Neural crest cell (in vitro differentiated cells): ENCODE measurements at regions not wholly inside any gene's neighbourhood (a gene's known extent, or its start where the extent isn't known, plus 50 kb on each side); places are given as distances from the start of the nearest gene placed in this dataset.
A peak's percentile ranks its signal among the peaks of the same experiment; 100 is the strongest.

Experiments
- DNase-seq: peaks from one replicate; pipeline ENCODE4 v3.0.0; 2021; ENCODE audit warnings: low read depth, mixed read lengths, low spot score
- H3K27ac Mint-ChIP-seq: one replicate; pipeline ENCODE4 v1.8.0; 2021; ENCODE audit warnings: mild to moderate bottlenecking, mixed read lengths; ENCODE audit not compliant: unreplicated experiment
- H3K27me3 Mint-ChIP-seq: 2 replicates; pipeline ENCODE4 v1.8.0; 2021; ENCODE audit warnings: low read depth, mild to moderate bottlenecking, mixed read lengths
- H3K36me3 Mint-ChIP-seq: 2 replicates; pipeline ENCODE4 v1.8.0; 2021; ENCODE audit warnings: low read depth, mild to moderate bottlenecking, mixed read lengths
- H3K4me1 Mint-ChIP-seq: 2 replicates; pipeline ENCODE4 v1.8.0; 2021; ENCODE audit warnings: mixed read lengths
- H3K4me3 Mint-ChIP-seq: one replicate; pipeline ENCODE4 v1.8.0; 2021; ENCODE audit warnings: mild to moderate bottlenecking, mixed read lengths
- H3K9me3 Mint-ChIP-seq: 2 replicates; pipeline ENCODE4 v1.8.0; 2021; ENCODE audit warnings: mixed read lengths
- CTCF ChIP-seq: fragments of 200-600 bp; sonication (generic); conservative IDR thresholded peaks from 2 replicates; pipeline ENCODE4 v1.5.0; 2021; ENCODE audit warnings: antibody characterized with exemption, mild to moderate bottlenecking

DNA sequence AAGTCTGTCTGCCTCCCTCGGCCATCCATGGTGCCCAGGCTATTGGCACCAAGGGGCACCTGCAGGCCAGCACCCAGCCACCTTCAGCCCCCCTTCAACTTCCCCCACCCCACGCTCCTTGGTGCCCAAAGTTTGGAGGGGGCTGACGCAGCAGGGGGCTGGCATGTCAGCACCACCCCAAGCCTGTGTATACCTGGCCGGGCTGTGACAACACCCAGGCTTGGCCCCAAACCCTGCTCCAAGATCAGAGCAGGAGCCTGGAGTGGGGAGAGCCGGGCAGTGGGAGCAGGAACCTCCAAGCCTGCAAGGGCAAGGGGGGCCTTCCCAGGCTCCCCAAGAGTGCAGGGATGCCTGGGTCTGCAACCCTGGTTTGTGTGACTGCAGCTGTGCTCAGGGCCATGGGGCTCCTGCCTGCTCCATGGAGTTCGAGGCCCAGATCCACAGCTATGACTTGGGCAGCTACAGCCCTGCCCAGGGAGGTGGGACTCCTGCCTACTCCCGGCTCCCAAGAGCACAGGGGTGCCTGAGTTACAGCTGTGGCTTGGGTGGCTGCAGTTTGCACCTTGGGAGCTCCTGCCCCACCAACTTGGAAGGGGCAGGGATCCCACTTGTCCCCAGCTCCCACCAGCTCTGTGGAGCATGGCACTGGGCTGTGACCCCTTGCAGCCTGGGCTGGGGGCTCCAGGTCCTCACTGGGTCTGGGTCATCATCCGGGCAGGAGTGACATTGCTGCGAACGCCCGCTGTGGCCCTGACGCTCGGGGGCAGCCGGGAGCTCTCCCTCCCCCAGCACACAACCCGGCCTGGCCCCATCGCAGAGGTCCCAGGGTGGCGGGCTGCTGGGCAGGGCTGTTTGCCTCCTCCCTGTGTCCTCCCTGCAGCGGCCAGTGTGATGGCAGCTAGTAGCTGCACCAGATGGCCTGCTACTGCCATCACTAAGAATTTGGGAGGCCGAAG lies 175.5 kb upstream of the SDK2 start:
- no peak for DNase-seq
- H3K27me3 Mint-ChIP-seq, result peaks cover 3% of the 10 kb centered on the region

DNA sequence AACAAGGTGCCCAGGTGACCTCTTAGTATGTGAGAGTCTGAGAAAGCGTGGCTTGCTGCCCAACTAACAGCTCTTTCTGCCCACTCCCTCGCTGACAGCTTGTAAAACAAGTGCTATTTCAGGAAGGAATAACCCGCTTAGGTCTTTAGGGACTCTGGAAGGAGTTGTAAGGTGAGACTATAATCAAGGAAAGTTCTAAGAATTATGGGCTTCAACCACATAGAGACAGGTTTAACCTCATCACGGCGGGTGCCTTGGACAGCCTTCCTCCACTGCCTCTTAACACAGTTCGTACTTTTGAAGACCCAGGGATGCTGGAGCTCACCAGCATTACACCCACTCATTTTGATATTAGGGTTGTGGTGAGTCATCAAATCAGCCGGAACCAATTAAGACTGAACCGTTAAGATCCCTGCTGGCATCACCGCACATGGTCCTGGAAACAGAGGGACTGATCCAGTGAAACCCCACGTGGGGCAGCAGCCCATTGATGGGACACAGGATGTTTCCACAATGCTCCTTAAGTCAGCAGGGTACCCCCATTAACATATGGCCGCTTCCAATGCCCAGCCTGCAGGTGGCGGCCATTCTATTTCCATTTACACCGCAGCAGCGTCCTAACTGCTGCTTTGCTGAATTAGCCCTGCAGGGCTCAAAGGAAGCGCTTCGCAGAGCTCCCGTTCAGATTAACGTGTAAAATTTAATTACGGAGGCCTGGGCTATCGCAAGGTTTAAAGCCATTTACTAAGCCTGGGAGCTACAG lies 176.6 kb upstream of the SDK2 start:
- Mint-ChIP-seq H3K27ac (no peak overlapping the region), H3K9me3 (peaks cover 5% of the 10 kb centered on the region), H3K27me3 (peaks cover 3% of the 10 kb centered on the region), H3K4me1 (peaks cover 15% of the 10 kb centered on the region), H3K4me3 (no peak overlapping the region), H3K36me3 (peaks cover 4% of the 10 kb centered on the region)
- peak; percentile 18 for DNase-seq
- peak; percentile 50 for TF ChIP-seq CTCF

More for the DNA sequence above, 175.5 kb upstream of the SDK2 start:
- Mint-ChIP-seq H3K36me3 (peaks cover 4% of the 10 kb centered on the region), H3K4me3 (no peak overlapping the region), H3K9me3 (peaks cover 5% of the 10 kb centered on the region), H3K4me1 (peaks cover 15% of the 10 kb centered on the region), H3K27ac (no peak overlapping the region)
- TF ChIP-seq CTCF, result no peak

DNA sequence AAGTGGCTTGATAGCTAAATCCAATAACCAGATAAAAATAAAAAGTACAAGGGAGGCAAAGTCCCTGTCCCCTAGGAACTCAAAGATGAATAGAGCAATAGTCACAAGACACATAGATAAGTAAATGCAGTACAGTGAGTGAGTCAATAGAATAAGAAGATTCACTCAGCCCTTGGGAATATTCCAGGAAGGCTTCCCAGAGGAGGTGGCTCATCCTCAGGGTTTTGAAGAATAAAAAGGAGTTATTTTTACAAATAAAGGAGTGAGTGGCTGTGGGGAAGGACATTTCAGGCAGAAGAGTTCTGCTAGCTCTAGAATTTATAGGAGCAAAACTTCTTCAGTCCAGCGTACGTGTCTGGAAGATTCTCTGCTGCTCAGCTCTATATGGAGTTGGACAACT lies 177.4 kb upstream of the SDK2 start:
- peaks cover 4% of the 10 kb centered on the region for H3K36me3 Mint-ChIP-seq
- peaks cover 3% of the 10 kb centered on the region for H3K27me3 Mint-ChIP-seq
- peaks cover 5% of the 10 kb centered on the region for H3K9me3 Mint-ChIP-seq
- DNase-seq, result no peak
- H3K4me3 Mint-ChIP-seq, result no peak overlapping the region
- no peak for TF ChIP-seq CTCF
- H3K4me1 Mint-ChIP-seq, result peaks cover 15% of the 10 kb centered on the region
- no peak overlapping the region for H3K27ac Mint-ChIP-seq

DNA sequence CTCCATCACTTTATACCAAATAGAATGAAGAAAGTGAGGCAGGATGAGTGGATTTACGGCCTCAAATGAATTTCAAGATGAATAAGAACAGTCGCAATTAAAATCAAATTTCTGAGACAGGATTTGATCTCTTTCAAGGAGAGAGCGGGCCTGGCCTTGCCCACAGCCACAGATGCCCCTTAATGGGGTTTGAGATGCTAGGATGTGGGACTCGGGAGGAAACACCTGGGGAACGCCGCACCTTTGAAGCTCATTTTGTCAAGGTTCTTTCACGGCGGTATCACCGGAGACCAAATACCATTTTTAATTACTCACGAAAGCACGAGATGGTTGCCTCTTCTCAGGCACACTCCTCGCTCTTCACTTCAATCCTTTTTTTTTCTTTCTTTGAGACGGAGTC lies 178.1 kb upstream of the SDK2 start:
- Mint-ChIP-seq H3K9me3 (peaks cover 5% of the 10 kb centered on the region), H3K36me3 (peaks cover 4% of the 10 kb centered on the region), H3K4me1 (peaks cover 20% of the 10 kb centered on the region), H3K27ac (no peak overlapping the region), H3K27me3 (peaks cover 3% of the 10 kb centered on the region), H3K4me3 (no peak overlapping the region)
- no peak for TF ChIP-seq CTCF
- DNase-seq, result no peak

DNA sequence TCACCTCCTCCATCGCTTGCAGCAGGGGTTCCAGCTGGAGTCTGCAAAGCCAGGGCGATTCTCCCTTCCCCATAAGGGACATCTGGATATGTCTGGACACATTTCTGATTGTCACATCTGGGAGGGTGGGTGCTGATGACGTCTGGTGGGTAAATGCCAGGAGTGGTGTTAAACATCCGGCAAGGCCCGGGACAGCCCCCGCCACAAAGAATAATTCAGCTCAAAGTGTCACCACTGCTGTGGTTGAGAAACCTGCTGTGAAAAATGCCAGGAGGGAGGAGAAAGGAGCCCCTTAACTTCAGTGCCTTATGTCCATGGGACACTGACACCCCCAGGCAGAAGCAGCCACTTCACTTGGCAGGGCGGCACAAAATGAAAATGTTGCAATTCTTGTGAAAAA lies 179.4 kb upstream of the SDK2 start:
- Mint-ChIP-seq H3K27ac (no peak overlapping the region), H3K4me1 (peaks cover 33% of the 10 kb centered on the region), H3K36me3 (peaks cover 1% of the 10 kb centered on the region), H3K27me3 (peaks cover 3% of the 10 kb centered on the region), H3K4me3 (no peak overlapping the region), H3K9me3 (peaks cover 2% of the 10 kb centered on the region)
- no peak for TF ChIP-seq CTCF
- no peak for DNase-seq
